H1 (cell line): ENCODE measurements at regions not wholly inside any gene's neighbourhood (a gene's known extent, or its start where the extent isn't known, plus 50 kb on each side); places are given as distances from the start of the nearest gene placed in this dataset.

Experiments
- CTCF ChIA-PET: fragments of 300-600 bp; sonication (Branson Sonifier 250); formaldehyde crosslinking; loops from one replicate; lab custom pipeline; 2021; ENCODE audit not compliant: partially characterized antibody; lab: Charles Lee
- POLR2A ChIA-PET: fragments of 300-600 bp; sonication (Branson Sonifier 250); formaldehyde crosslinking; loops from one replicate; lab custom pipeline; 2021; ENCODE audit warnings: inconsistent platforms; ENCODE audit not compliant: partially characterized antibody; lab: Charles Lee
- DNase-seq, 2 experiments: peaks; one replicate each; pipeline versions ENCODE4 v3.0.0 to v3.0.0-alpha.2; 2010 to 2022; ENCODE audit warnings: low spot score in 2 of 2, low read depth in 1 of 2, mixed read lengths in 1 of 2
- FAIRE-seq: peaks from 2 replicates; lab custom pipeline; 2011; peaks lifted over from hg19 to GRCh38; lab: Jason Lieb, UNC
- H2AFZ ChIP-seq: 2 replicates; pipeline ENCODE4 v1.8.1; 2012; ENCODE audit warnings: low read length, inconsistent platforms
- H2AK5ac ChIP-seq: 2 replicates; pipeline ENCODE4 v1.6.1; 2013; ENCODE audit warnings: low read depth, low read length
- H2BK120ac ChIP-seq: replicated peaks from 2 replicates; pipeline ENCODE3; 2013; ENCODE audit warnings: low read depth, low read length, inconsistent platforms
- H2BK12ac ChIP-seq: 2 replicates; pipeline ENCODE4 v1.6.1; 2013; ENCODE audit warnings: low read depth, low read length
- H2BK15ac ChIP-seq: 2 replicates; pipeline ENCODE4 v1.6.1; 2013; ENCODE audit warnings: low read length
- H2BK20ac ChIP-seq: 2 replicates; pipeline ENCODE4 v1.6.1; 2013; ENCODE audit warnings: low read length
- H2BK5ac ChIP-seq: 2 replicates; pipeline ENCODE4 v1.6.1; 2013; ENCODE audit warnings: low read depth, low read length
- H3K14ac ChIP-seq: 2 replicates; pipeline ENCODE4 v1.6.1; 2013; ENCODE audit warnings: inconsistent platforms; ENCODE audit not compliant: insufficient read length
- H3K18ac ChIP-seq: 2 replicates; pipeline ENCODE4 v1.6.1; 2013; ENCODE audit warnings: low read length; ENCODE audit errors: extremely low read depth
- H3K23ac ChIP-seq: 2 replicates; pipeline ENCODE4 v1.6.1; 2013; ENCODE audit warnings: inconsistent platforms; ENCODE audit not compliant: insufficient read length
- H3K23me2 ChIP-seq: 2 replicates; pipeline ENCODE4 v1.6.1; 2013; ENCODE audit warnings: low read depth, low read length
- H3K27ac ChIP-seq: 2 replicates; pipeline ENCODE4 v1.6.1; 2011; ENCODE audit warnings: low read depth, low read length, inconsistent platforms
- H3K27me3 ChIP-seq, 4 experiments: replicated peaks in 1 of 4; 1 replicate in 1 of 4; 2 replicates in 3 of 4; pipeline versions ENCODE4 v1.6.1 to v1.8.1; 2011 to 2013; ENCODE audit warnings: low read length in 3 of 4, mild to moderate bottlenecking in 3 of 4, inconsistent platforms in 2 of 4, mixed read lengths in 2 of 4, moderate library complexity in 1 of 4; ENCODE audit not compliant: control insufficient read depth in 3 of 4, insufficient read depth in 3 of 4; ENCODE audit errors: extremely low read depth in 1 of 4
- H3K36me3 ChIP-seq, 4 experiments: 2 replicates each; pipeline versions ENCODE4 v1.6.1 to v1.8.1; 2011 to 2013; ENCODE audit warnings: mild to moderate bottlenecking in 4 of 4, low read length in 3 of 4, moderate library complexity in 2 of 4, control low read depth in 1 of 4, inconsistent platforms in 1 of 4; ENCODE audit not compliant: insufficient read depth in 4 of 4, control insufficient read depth in 2 of 4
- H3K4ac ChIP-seq: replicated peaks from 2 replicates; pipeline ENCODE3; 2013; ENCODE audit warnings: low read length, low read depth, mixed read lengths, inconsistent platforms; ENCODE audit not compliant: insufficient read length
- H3K4me1 ChIP-seq, 4 experiments: replicated peaks in 1 of 4; 1 replicate in 1 of 4; 2 replicates in 3 of 4; pipeline versions ENCODE4 v1.6.1 to v1.8.1; 2011 to 2013; ENCODE audit warnings: low read length in 3 of 4, inconsistent platforms in 2 of 4, mixed read lengths in 1 of 4; ENCODE audit not compliant: insufficient read depth in 4 of 4, control insufficient read depth in 3 of 4
- H3K4me2 ChIP-seq, 2 experiments: 2 replicates each; pipeline versions ENCODE4 v1.6.1 to v1.8.1; 2011 to 2013; ENCODE audit warnings: low read depth in 2 of 2, low read length in 2 of 2, control low read depth in 1 of 2, inconsistent platforms in 1 of 2, mild to moderate bottlenecking in 1 of 2; ENCODE audit not compliant: insufficient read depth in 1 of 2
- H3K4me3 ChIP-seq, 4 experiments: fragments of 200-600, 300-600 bp in 1 of 4; sonication (generic), shearing (Covaris generic), sonication (Bioruptor Twin) in 1 of 4; 2 replicates each; pipeline versions ENCODE4 v1.5.1 to v1.8.1; 2011 to 2016; ENCODE audit warnings: low read length in 4 of 4, low read depth in 3 of 4, control low read depth in 2 of 4, inconsistent platforms in 2 of 4, mild to moderate bottlenecking in 2 of 4, mixed read lengths in 1 of 4, moderate library complexity in 1 of 4; ENCODE audit not compliant: insufficient read depth in 2 of 4; ENCODE audit errors: extremely low read depth in 1 of 4
- H3K56ac ChIP-seq: replicated peaks from 2 replicates; pipeline ENCODE3; 2013; ENCODE audit warnings: low read depth, mild to moderate bottlenecking, mixed read lengths, low read length, inconsistent platforms; ENCODE audit not compliant: insufficient read length
- H3K79me1 ChIP-seq: 2 replicates; pipeline ENCODE4 v1.6.1; 2013; ENCODE audit warnings: low read depth, low read length, control low read depth
- H3K79me2 ChIP-seq, 2 experiments: 2 replicates each; pipeline versions ENCODE4 v1.6.1 to v1.8.1; 2012 to 2013; ENCODE audit warnings: low read length in 2 of 2, mild to moderate bottlenecking in 2 of 2, inconsistent platforms in 1 of 2; ENCODE audit not compliant: insufficient read depth in 2 of 2, control insufficient read depth in 1 of 2
- H3K9ac ChIP-seq, 4 experiments: replicated peaks in 1 of 4; 1 replicate in 1 of 4; 2 replicates in 3 of 4; pipeline versions ENCODE4 v1.6.1 to v1.8.1; 2011 to 2013; ENCODE audit warnings: low read depth in 3 of 4, low read length in 3 of 4, control low read depth in 2 of 4, mild to moderate bottlenecking in 2 of 4, moderate library complexity in 2 of 4, inconsistent platforms in 1 of 4; ENCODE audit errors: extremely low read depth in 1 of 4
- H3K9me3 ChIP-seq, 2 experiments: 2 replicates each; pipeline versions ENCODE4 v1.6.1 to v1.8.1; 2012 to 2013; ENCODE audit warnings: mild to moderate bottlenecking in 2 of 2, moderate library complexity in 2 of 2, control low read depth in 1 of 2, inconsistent platforms in 1 of 2, low read depth in 1 of 2, low read length in 1 of 2, mixed read lengths in 1 of 2; ENCODE audit not compliant: insufficient read depth in 2 of 2
- H4K20me1 ChIP-seq, 2 experiments: replicated peaks in 1 of 2; 2 replicates each; pipeline versions ENCODE3 to v1.8.1; 2011 to 2013; ENCODE audit warnings: inconsistent platforms in 2 of 2, low read length in 2 of 2, mild to moderate bottlenecking in 1 of 2; ENCODE audit not compliant: insufficient read depth in 2 of 2, control insufficient read depth in 1 of 2
- H4K5ac ChIP-seq: 2 replicates; pipeline ENCODE4 v1.6.1; 2013; ENCODE audit warnings: low read length, low read depth, mixed read lengths, inconsistent platforms; ENCODE audit not compliant: insufficient read length
- H4K8ac ChIP-seq: 2 replicates; pipeline ENCODE4 v1.8.0; 2013; ENCODE audit warnings: mild to moderate bottlenecking, moderate library complexity, low read length, inconsistent platforms; ENCODE audit not compliant: insufficient read depth; ENCODE audit errors: extremely low read depth
- H4K91ac ChIP-seq: replicated peaks from 2 replicates; pipeline ENCODE3; 2013; ENCODE audit warnings: low read length, mixed read lengths, inconsistent platforms; ENCODE audit not compliant: insufficient read length
- BRCA1 ChIP-seq: IDR thresholded peaks from 2 replicates; pipeline ENCODE4 v1.6.1; 2012; ENCODE audit warnings: low read depth, low read length, improper control_type of control experiment
- E2F6 ChIP-seq: IDR thresholded peaks from 2 replicates; pipeline ENCODE4 v1.6.1; 2012; ENCODE audit warnings: inconsistent platforms
- GTF2F1 ChIP-seq: IDR thresholded peaks from 2 replicates; pipeline ENCODE4 v1.6.1; 2012; ENCODE audit warnings: low read depth, low read length, improper control_type of control experiment, borderline replicate concordance
- JUND ChIP-seq: IDR thresholded peaks from 2 replicates; pipeline ENCODE4 v1.6.1; 2011; ENCODE audit warnings: mild to moderate bottlenecking, improper control_type of control experiment, low read length
- MAX ChIP-seq: IDR thresholded peaks from 2 replicates; pipeline ENCODE4 v1.6.1; 2012; ENCODE audit warnings: inconsistent platforms
- NANOG ChIP-seq: IDR thresholded peaks from 2 replicates; pipeline ENCODE4 v1.6.1; 2011; ENCODE audit warnings: low read length, low read depth, mild to moderate bottlenecking, inconsistent platforms; ENCODE audit not compliant: insufficient read depth, poor library complexity, severe bottlenecking
- POU5F1 ChIP-seq: IDR thresholded peaks from 2 replicates; pipeline ENCODE4 v1.6.1; 2011; ENCODE audit warnings: low read depth, mild to moderate bottlenecking, low read length, moderate library complexity
- RXRA ChIP-seq: IDR thresholded peaks from 2 replicates; pipeline ENCODE4 v1.6.1; 2011; ENCODE audit warnings: low read depth, mild to moderate bottlenecking, low read length, moderate library complexity; ENCODE audit not compliant: insufficient read depth
- TAF1 ChIP-seq: IDR thresholded peaks from 2 replicates; pipeline ENCODE4 v1.6.1; 2011; ENCODE audit warnings: mild to moderate bottlenecking, low read depth, low read length
- TEAD4 ChIP-seq: IDR thresholded peaks from 2 replicates; pipeline ENCODE4 v1.6.1; 2012; ENCODE audit warnings: low read depth, low read length, inconsistent platforms, mixed read lengths
- WGBS, 2 experiments: shearing (Covaris generic) in 1 of 2; methylation state at CpG; one replicate each; pipeline versions ENCODE4 v1.1.6 to v1.1.7; 2013 to 2015; ENCODE audit warnings: low lambda C conversion rate in 2 of 2, mixed read lengths in 2 of 2, inconsistent platforms in 1 of 2, low coverage in 1 of 2, missing lambda C conversion rate in 1 of 2; ENCODE audit not compliant: insufficient replicate concordance in 2 of 2, insufficient coverage in 1 of 2, insufficient read length in 1 of 2; ENCODE audit errors: extremely low coverage in 1 of 2, missing lambda C conversion rate in 1 of 2; 5-methylcytosine and 5-hydroxymethylcytosine counted together

GRCh38 chr1:118298397-118298796 is 113.4 kb upstream of the SPAG17 start:
- H3K79me1 ChIP-seq, result no peaks in the 10 kb centered on the region
- no peaks in the 10 kb centered on the region for H4K20me1 ChIP-seq
- H4K8ac ChIP-seq, result no peak overlapping the region
- H3K4me3 ChIP-seq, result no peak overlapping the region
- no peak overlapping the region for H3K18ac ChIP-seq
- no peak overlapping the region for H3K9ac ChIP-seq
- no peak overlapping the region for H2BK120ac ChIP-seq
- no peak overlapping the region for H4K5ac ChIP-seq
- 100% methylated on average over 5 of the region's 5 CpGs; no CpG with 5 or more reads in 1 of the 2 experiments for WGBS, 2 experiments
- H3K14ac ChIP-seq, result no peak overlapping the region
- no peak overlapping the region for H2AFZ ChIP-seq
- H3K36me3 ChIP-seq, result no peaks in the 10 kb centered on the region
- H2BK5ac ChIP-seq, result no peak overlapping the region
- no peak overlapping the region for H3K56ac ChIP-seq
- no peak overlapping the region for H2AK5ac ChIP-seq
- ChIA-PET CTCF (no interaction called here), POLR2A (no interaction called here)
- no peak overlapping the region for H3K27ac ChIP-seq
- H3K4me2 ChIP-seq, result no peak overlapping the region
- no peak overlapping the region for H2BK12ac ChIP-seq
- H3K9me3 ChIP-seq, result no peaks in the 10 kb centered on the region
- no peaks in the 10 kb centered on the region for H3K79me2 ChIP-seq
- H3K23ac ChIP-seq, result no peak overlapping the region
- no peak overlapping the region for H2BK15ac ChIP-seq
- no peak overlapping the region for H2BK20ac ChIP-seq
- H3K23me2 ChIP-seq, result no peaks in the 10 kb centered on the region
- H4K91ac ChIP-seq, result no peak overlapping the region
- no peak overlapping the region for H3K4ac ChIP-seq
- no peaks in the 10 kb centered on the region for H3K27me3 ChIP-seq
- peaks cover 0 to 5% (median 4%) of the 10 kb centered on the region in 4 experiments; a peak in 2 of 7 replicates for H3K4me1 ChIP-seq
- DNase-seq, result no peak
- no peak for FAIRE-seq
- TF ChIP-seq NANOG (no peak), BRCA1 (no peak), MAX (no peak), POU5F1 (no peak), TAF1 (no peak), TEAD4 (no peak), E2F6 (no peak), JUND (no peak), GTF2F1 (no peak), RXRA (no peak)
